ENCODE measurements at regions not wholly inside any gene's neighbourhood (a gene's known extent, or its start where the extent isn't known, plus 50 kb on each side); places are given as distances from the start of the nearest gene placed in this dataset.

DNA sequence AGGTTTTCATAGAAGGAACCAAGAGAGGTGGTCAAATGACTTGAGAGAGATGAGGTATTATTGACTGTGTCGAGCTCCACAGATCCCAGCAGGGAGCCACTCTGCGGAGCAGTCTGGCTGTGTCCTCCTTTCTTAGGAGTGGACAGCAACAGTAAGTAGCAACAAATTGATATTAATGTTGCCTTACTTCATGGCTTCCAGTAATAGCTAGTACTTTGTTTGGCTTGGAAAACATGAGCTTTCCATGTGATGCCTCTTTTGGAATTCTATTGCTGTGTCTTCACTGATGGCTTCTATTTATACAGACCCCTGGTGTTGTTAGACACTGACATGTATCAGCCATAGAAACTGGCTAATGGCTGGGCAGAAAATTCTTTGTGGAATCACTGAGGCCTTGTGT, 531.2 kb upstream of the CCDC196 start:
- H3K4me1 Mint-ChIP-seq: peaks cover 41% of the 10 kb centered on the region
- no peak overlapping the region for H3K4me3 Mint-ChIP-seq
- DNase-seq: no peak
- TF ChIP-seq, protein P1, sequence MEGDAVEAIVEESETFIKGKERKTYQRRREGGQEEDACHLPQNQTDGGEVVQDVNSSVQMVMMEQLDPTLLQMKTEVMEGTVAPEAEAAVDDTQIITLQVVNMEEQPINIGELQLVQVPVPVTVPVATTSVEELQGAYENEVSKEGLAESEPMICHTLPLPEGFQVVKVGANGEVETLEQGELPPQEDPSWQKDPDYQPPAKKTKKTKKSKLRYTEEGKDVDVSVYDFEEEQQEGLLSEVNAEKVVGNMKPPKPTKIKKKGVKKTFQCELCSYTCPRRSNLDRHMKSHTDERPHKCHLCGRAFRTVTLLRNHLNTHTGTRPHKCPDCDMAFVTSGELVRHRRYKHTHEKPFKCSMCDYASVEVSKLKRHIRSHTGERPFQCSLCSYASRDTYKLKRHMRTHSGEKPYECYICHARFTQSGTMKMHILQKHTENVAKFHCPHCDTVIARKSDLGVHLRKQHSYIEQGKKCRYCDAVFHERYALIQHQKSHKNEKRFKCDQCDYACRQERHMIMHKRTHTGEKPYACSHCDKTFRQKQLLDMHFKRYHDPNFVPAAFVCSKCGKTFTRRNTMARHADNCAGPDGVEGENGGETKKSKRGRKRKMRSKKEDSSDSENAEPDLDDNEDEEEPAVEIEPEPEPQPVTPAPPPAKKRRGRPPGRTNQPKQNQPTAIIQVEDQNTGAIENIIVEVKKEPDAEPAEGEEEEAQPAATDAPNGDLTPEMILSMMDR (IDR thresholded peaks at IDR 0.05): no peak
- no peak overlapping the region for H3K27ac Mint-ChIP-seq
- no peaks in the 10 kb centered on the region for H3K9me3 Mint-ChIP-seq
- H3K27me3 Mint-ChIP-seq (ENCODE audit: low read depth, poor library complexity): peaks cover 12% of the 10 kb centered on the region
- no peaks in the 10 kb centered on the region for H3K36me3 Mint-ChIP-seq (ENCODE audit: low read depth)

DNA sequence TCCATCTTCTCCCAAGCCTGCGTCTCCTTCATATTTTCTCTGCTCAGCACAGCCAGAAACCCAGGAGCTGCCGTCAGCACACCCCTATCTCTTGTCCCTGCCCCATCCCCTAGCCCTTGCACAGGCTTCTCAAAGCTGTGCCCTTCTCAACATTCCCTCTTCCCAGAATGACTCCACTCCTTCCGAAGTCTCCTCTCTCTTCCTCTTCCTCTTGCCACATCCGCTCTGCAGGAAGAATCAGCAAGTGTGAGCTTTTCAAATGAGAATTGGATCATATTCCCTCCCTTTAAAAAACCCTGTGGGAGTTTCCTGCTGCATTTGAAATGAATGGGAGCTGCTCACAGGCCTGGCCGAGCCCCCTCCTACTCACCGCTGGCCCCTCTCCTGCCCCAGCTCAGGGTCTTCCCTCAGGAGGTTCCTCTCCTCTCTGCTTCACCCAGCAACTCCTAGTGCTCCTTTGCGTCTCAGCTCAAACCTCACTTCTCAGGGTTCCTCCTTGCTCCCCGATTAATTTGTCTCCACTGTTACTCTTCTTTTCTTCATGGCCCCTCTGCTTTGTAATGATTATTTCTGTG, 528.5 kb upstream of the CCDC196 start:
- TF ChIP-seq, protein P1 (IDR thresholded peaks at IDR 0.05): no peak
- DNase-seq: no peak
- no peak overlapping the region for H3K4me3 Mint-ChIP-seq
- no peaks in the 10 kb centered on the region for H3K36me3 Mint-ChIP-seq (ENCODE audit: low read depth)
- H3K9me3 Mint-ChIP-seq: no peaks in the 10 kb centered on the region
- no peak overlapping the region for H3K27ac Mint-ChIP-seq
- peaks cover 5% of the 10 kb centered on the region for H3K27me3 Mint-ChIP-seq (ENCODE audit: low read depth, poor library complexity)
- H3K4me1 Mint-ChIP-seq: peaks cover 41% of the 10 kb centered on the region

DNA sequence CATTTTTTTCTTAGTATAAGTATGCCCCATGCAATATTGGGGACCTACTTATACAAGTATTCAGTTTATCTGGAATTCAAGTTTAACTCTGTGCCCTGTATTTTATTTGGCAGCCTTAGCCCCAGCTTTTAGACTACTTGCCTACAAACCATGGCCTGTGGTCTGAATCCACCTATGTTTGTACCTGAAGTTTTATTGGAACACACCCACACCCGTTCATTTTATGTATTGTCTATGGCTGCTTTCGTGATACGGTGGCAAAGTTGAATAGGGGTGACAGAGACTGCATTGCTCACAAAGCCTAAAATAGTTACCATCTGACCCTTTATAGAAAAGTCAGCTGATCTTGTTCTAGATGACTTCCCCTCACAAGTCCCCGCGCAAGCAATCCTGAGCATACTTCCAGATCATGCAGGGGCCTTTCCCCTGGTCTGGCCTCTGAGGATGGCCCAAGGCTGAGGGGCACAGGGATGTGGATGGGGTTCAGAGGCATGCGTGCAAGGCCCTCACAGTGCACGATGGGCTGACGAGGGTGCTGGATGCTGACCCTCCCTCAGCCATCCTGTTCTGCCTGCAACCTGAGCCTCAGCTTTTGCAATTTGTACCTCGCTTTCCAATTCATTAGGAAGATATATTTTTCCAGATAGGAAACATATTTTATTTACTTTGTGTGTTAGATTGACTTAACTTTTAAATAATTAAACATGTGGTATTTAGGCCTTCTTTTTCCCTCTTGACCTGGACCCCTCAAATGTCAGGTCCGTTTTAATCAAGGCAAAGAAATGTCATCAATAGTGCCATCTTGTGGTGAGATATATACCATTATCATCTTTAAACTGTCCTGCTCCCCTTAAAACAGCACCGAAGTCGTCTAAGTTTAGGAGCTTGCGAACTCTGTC, 527.3 kb upstream of the CCDC196 start:
- Mint-ChIP-seq H3K27me3 (ENCODE audit: low read depth, poor library complexity) (peaks cover 10% of the 10 kb centered on the region), H3K36me3 (ENCODE audit: low read depth) (no peaks in the 10 kb centered on the region), H3K4me3 (no peak overlapping the region), H3K4me1 (peaks cover 45% of the 10 kb centered on the region), H3K9me3 (no peaks in the 10 kb centered on the region), H3K27ac (no peak overlapping the region)
- DNase-seq: no peak
- TF ChIP-seq, protein P1 (IDR thresholded peaks at IDR 0.05): peak; percentile 61

DNA sequence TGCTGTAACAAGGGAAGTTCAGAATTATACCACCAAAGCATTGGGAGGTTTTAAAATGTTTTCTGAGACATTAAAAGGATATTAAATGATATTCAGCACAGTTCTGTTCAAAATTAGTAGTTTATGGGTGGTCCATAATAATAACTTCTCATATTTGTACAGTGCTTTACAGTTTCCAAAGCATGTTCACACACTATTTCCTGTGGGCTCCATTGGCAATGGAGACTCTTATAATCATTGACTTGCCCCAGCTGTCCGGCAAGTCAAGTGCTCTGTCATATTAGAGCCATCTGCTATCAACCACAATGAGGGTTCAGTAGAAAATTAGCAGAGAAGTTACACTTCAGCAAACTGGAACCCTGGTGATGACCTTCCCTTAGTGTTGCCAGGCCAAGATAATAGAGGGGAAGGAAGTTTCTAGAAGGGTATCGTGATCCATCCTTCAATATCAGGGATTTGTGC, 526.6 kb upstream of the CCDC196 start:
- Mint-ChIP-seq H3K4me3 (no peak overlapping the region), H3K36me3 (ENCODE audit: low read depth) (no peaks in the 10 kb centered on the region), H3K4me1 (peaks cover 49% of the 10 kb centered on the region), H3K9me3 (no peaks in the 10 kb centered on the region), H3K27ac (no peak overlapping the region), H3K27me3 (ENCODE audit: low read depth, poor library complexity) (peaks cover 10% of the 10 kb centered on the region)
- TF ChIP-seq, protein P1 (IDR thresholded peaks at IDR 0.05): no peak
- no peak for DNase-seq

DNA sequence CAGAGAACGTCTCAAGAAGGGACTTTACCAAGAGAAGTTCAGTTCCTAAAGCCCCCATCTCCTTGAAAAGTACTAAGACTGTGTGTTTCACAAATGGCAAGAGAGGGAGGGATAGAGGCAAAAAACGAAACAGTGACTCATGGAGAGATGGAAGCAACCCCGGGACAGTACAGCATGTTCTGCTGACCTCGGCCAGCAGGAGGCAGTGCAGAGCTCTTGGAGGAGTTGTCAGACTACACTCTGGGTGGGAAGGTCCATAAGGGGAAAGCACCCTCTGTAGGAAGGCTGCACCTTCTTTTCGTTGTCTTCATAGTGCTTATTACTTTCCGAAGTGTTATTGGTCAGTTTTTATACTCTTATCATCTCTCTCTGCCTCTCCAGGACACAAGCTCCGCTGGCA, 525.2 kb upstream of the CCDC196 start:
- H3K9me3 Mint-ChIP-seq: no peaks in the 10 kb centered on the region
- peak; percentile 67 for DNase-seq
- no peaks in the 10 kb centered on the region for H3K36me3 Mint-ChIP-seq (ENCODE audit: low read depth)
- no peak overlapping the region for H3K27ac Mint-ChIP-seq
- no peak overlapping the region for H3K4me3 Mint-ChIP-seq
- peaks cover 19% of the 10 kb centered on the region for H3K27me3 Mint-ChIP-seq (ENCODE audit: low read depth, poor library complexity)
- peaks cover 60% of the 10 kb centered on the region for H3K4me1 Mint-ChIP-seq
- TF ChIP-seq, protein P1 (IDR thresholded peaks at IDR 0.05): peak; percentile 55
